LNCaP clone FGC (cell line): ENCODE measurements at regions not wholly inside any gene's neighbourhood (a gene's known extent, or its start where the extent isn't known, plus 50 kb on each side); places are given as distances from the start of the nearest gene placed in this dataset.
"Not testable (repeated sequence)": the region's sequence is repeated elsewhere in the genome, so short reads cannot be mapped to it uniquely, and the experiment has no call there.

Experiments
- DNase-seq: peaks from one replicate; pipeline ENCODE4 v3.0.0-alpha.2; 2011; ENCODE audit warnings: low read depth
- H3K4me3 ChIP-seq: 2 replicates; pipeline ENCODE4 v1.5.1; 2011; ENCODE audit warnings: mild to moderate bottlenecking, low read depth, low read length, control low read depth
- CTCF ChIP-seq: IDR thresholded peaks from 2 replicates; pipeline ENCODE4 v1.5.1; 2012; ENCODE audit warnings: mild to moderate bottlenecking; ENCODE audit not compliant: control insufficient read depth, insufficient read depth; ENCODE audit errors: extremely low read depth

- no peak for TF ChIP-seq CTCF
- H3K4me3 ChIP-seq, result no peak overlapping the region
- no peak for DNase-seq
Observed at GRCh38 chr2:193074933-193075332, 880.2 kb upstream of the TMEFF2 start.

- no peak for DNase-seq
- H3K4me3 ChIP-seq, result no peak overlapping the region
- TF ChIP-seq CTCF, result no peak
Observed at GRCh38 chr2:193072647-193073046, 877.9 kb upstream of the TMEFF2 start.

GRCh38 chr2:193025556-193025955, 830.8 kb upstream of the TMEFF2 start:
- H3K4me3 ChIP-seq, DNase-seq: not testable (repeated sequence)

GRCh38 chr2:193024791-193025190, 830.1 kb upstream of the TMEFF2 start:
- H3K4me3 ChIP-seq, result no peak overlapping the region
- no peak for TF ChIP-seq CTCF
- no peak for DNase-seq

- TF ChIP-seq CTCF, result no peak
- DNase-seq, result no peak
- no peak overlapping the region for H3K4me3 ChIP-seq
Observed at GRCh38 chr2:193011870-193012269, 817.1 kb upstream of the TMEFF2 start.

- DNase-seq, result no peak
- no peak overlapping the region for H3K4me3 ChIP-seq
- TF ChIP-seq CTCF, result no peak
Observed at GRCh38 chr2:192993059-192993458, 798.3 kb upstream of the TMEFF2 start.

GRCh38 chr2:192983173-192983572, 788.4 kb upstream of the TMEFF2 start:
- DNase-seq, result no peak
- H3K4me3 ChIP-seq, result no peak overlapping the region
- no peak for TF ChIP-seq CTCF

- no peak overlapping the region for H3K4me3 ChIP-seq
- no peak for DNase-seq
- no peak for TF ChIP-seq CTCF
Observed at GRCh38 chr2:192978395-192978794, 783.7 kb upstream of the TMEFF2 start.
